ENCODE measurements at regions not wholly inside any gene's neighbourhood (a gene's known extent, or its start where the extent isn't known, plus 50 kb on each side); places are given as distances from the start of the nearest gene placed in this dataset.

- DNase-seq (ENCODE audit: low spot score), result no peak
- in situ Hi-C loops (cut with HindIII; ENCODE audit: low sequenced_read_pairs), result no loop called here
Observed at GRCh38 chr2:238555786-238556542, 129.2 kb downstream of the ASB1 start.

GRCh38 chr2:238557431-238557830 lies 130.7 kb downstream of the ASB1 start:
- DNase-seq (ENCODE audit: low spot score), result no peak
- in situ Hi-C loops (cut with HindIII; ENCODE audit: low sequenced_read_pairs), result no loop called here

- in situ Hi-C loops (cut with HindIII; ENCODE audit: low sequenced_read_pairs), result no loop called here
- no peak for DNase-seq (ENCODE audit: low spot score)
Observed at GRCh38 chr2:238557936-238558335, 131.2 kb downstream of the ASB1 start.

- in situ Hi-C loops (cut with HindIII; ENCODE audit: low sequenced_read_pairs), result no loop called here
- no peak for DNase-seq (ENCODE audit: low spot score)
Observed at GRCh38 chr2:238558456-238559099, 131.9 kb downstream of the ASB1 start.

GRCh38 chr2:238560234-238560633 lies 133.5 kb downstream of the ASB1 start:
- in situ Hi-C loops (cut with HindIII; ENCODE audit: low sequenced_read_pairs), result no loop called here
- DNase-seq (ENCODE audit: low spot score), result no peak

GRCh38 chr2:238561230-238561629 lies 134.5 kb downstream of the ASB1 start:
- in situ Hi-C loops (cut with HindIII; ENCODE audit: low sequenced_read_pairs), result no loop called here
- DNase-seq (ENCODE audit: low spot score), result no peak

- DNase-seq (ENCODE audit: low spot score), result no peak
- in situ Hi-C loops (cut with HindIII; ENCODE audit: low sequenced_read_pairs), result no loop called here
Observed at GRCh38 chr2:238562446-238562845, 135.7 kb downstream of the ASB1 start.

- in situ Hi-C loops (cut with HindIII; ENCODE audit: low sequenced_read_pairs), result no loop called here
- DNase-seq (ENCODE audit: low spot score), result no peak
Observed at GRCh38 chr2:238563551-238563950, 136.8 kb downstream of the ASB1 start.

GRCh38 chr2:238564286-238564920 lies 137.7 kb downstream of the ASB1 start:
- in situ Hi-C loops (cut with HindIII; ENCODE audit: low sequenced_read_pairs), result no loop called here
- no peak for DNase-seq (ENCODE audit: low spot score)

- in situ Hi-C loops (cut with HindIII; ENCODE audit: low sequenced_read_pairs), result no loop called here
- DNase-seq (ENCODE audit: low spot score), result no peak
Observed at GRCh38 chr2:238565031-238565430, 138.3 kb downstream of the ASB1 start.

GRCh38 chr2:238566001-238566645 lies 139.4 kb downstream of the ASB1 start:
- no peak for DNase-seq (ENCODE audit: low spot score)
- in situ Hi-C loops (cut with HindIII; ENCODE audit: low sequenced_read_pairs), result no loop called here

GRCh38 chr2:238567067-238567855 lies 140.5 kb downstream of the ASB1 start:
- DNase-seq (ENCODE audit: low spot score), result no peak
- in situ Hi-C loops (cut with HindIII; ENCODE audit: low sequenced_read_pairs), result no loop called here

GRCh38 chr2:238567996-238568395 lies 141.3 kb downstream of the ASB1 start:
- DNase-seq (ENCODE audit: low spot score), result no peak

GRCh38 chr2:238568455-238569440 lies 142.0 kb downstream of the ASB1 start:
- no peak for DNase-seq (ENCODE audit: low spot score)

More at GRCh38 chr2:238567996-238568395, 141.3 kb downstream of the ASB1 start:
- in situ Hi-C loops (cut with HindIII; ENCODE audit: low sequenced_read_pairs), result no loop called here

GRCh38 chr2:238569507-238570195 lies 142.9 kb downstream of the ASB1 start:
- DNase-seq (ENCODE audit: low spot score), result no peak
- in situ Hi-C loops (cut with HindIII; ENCODE audit: low sequenced_read_pairs), result no loop called here

More at GRCh38 chr2:238568455-238569440, 142.0 kb downstream of the ASB1 start:
- in situ Hi-C loops (cut with HindIII; ENCODE audit: low sequenced_read_pairs), result no loop called here

GRCh38 chr2:238570391-238570790 lies 143.7 kb downstream of the ASB1 start:
- in situ Hi-C loops (cut with HindIII; ENCODE audit: low sequenced_read_pairs), result no loop called here

GRCh38 chr2:238570926-238571325 lies 144.2 kb downstream of the ASB1 start:
- in situ Hi-C loops (cut with HindIII; ENCODE audit: low sequenced_read_pairs), result no loop called here
- DNase-seq (ENCODE audit: low spot score), result no peak

More at GRCh38 chr2:238570391-238570790, 143.7 kb downstream of the ASB1 start:
- no peak for DNase-seq (ENCODE audit: low spot score)
